ENCODE measurements at regions not wholly inside any gene's neighbourhood (a gene's known extent, or its start where the extent isn't known, plus 50 kb on each side); places are given as distances from the start of the nearest gene placed in this dataset.

DNA sequence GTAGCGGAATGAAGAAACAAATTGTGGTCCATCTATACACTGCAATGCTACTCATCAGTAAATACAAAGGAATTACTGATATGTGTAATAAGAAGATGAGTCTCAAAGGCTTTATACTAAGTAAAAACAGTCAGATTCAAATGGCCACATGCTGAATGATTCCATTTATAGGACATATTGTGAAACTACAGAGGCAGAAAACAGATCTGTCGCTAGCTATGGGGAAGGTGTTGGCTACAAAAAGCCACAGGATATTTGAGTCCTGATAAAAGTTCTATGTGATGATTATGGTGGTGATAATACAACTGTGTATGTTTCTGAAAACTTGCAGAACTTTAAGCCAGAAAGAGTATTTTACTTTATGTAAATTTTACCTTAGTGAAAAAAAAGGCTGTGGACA lies 313.2 kb downstream of the HDGFL1 start:
- DNase-seq (ENCODE audit: low read depth, low spot score), result no peak

DNA sequence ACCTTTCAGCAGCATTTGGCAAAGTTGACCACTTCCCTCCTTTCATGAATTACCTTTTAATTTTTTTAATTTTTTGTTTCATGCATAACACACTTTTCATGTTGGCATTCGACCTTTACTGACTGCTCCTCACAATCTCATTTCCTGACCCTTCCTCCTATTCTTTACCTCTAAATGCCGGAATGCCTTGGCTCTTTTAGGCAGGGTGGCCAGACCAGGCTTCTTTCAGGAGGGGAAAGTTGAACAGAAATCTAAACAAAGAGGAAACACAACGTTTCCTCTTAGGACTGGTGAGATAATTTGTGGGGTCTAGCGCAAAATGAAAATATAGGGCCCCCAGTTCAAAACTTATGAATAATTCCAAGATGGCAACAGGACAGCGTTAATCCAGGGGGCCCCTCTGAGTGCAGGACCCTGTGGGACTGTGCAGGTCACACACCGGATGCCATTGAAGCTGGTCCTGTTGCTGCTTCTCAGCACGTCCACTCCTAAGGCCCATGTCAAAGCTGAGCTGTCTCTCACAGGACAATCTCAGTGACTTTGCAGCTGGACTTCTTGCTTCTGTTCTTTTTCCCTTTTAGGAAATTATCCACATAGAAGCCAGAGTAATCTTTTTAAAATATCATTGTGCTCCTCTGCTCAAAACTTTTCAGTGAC lies 313.8 kb downstream of the HDGFL1 start:
- peak; percentile 64 for DNase-seq (ENCODE audit: low read depth, low spot score)

DNA sequence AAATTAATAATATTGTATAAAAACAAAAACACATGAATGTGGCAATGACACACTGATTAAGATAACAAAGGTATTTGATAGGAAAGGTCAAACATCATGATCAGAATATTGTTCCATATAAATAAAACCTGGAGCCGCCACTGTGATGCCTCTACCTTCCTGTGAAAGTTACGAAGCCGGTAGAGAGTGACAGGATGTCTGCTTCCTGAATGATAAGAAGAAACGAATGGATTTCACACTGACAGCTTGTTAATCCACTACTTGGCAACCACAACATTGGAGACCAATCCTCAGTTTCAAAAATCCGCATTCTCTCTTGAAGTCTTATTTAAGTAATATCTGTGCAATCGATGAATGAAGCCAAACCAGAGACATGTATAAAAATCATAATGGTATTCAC lies 315.1 kb downstream of the HDGFL1 start:
- peak; percentile 94 for DNase-seq (ENCODE audit: low read depth, low spot score)

DNA sequence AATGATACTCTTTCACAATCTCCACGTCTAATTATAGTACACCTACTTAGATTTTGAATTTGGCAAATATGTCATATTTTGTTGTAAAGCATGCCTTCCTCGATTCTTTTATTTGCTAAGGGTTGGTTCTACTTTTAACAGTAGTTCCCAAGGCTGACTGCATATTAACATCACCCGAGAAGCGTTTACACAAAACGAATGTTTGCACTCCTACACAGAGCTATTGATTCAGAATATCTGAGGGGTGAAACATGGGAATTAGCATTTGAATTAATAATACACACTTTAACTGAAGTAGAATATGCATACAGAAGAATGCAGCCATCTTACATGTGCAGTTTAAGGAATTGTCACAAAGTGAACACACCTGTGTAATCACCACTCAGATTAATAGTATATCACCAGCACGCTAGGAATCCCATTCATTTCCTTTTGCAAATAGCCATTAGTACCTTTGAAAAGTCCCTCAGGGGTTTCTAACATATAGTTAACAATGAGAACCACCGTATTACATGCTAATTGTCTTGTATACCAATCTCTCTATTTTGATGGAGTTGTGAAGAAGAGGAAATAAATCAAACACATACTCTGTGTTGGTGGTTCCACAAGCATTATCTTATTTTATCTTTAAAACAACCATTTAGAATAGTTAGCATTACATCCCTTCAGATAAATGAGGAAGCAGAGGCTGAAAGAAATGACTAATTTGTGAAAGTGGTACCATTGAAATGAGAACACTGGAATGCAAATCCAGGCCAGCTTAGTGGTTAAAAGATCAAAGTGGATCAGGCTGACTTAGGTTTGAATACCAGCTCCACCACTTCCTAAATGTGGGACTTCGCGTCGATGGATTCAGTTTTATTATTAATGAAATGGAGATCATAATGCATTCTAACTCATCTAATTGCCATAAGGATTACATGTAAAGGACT lies 317.6 kb downstream of the HDGFL1 start:
- no peak for DNase-seq (ENCODE audit: low read depth, low spot score)

DNA sequence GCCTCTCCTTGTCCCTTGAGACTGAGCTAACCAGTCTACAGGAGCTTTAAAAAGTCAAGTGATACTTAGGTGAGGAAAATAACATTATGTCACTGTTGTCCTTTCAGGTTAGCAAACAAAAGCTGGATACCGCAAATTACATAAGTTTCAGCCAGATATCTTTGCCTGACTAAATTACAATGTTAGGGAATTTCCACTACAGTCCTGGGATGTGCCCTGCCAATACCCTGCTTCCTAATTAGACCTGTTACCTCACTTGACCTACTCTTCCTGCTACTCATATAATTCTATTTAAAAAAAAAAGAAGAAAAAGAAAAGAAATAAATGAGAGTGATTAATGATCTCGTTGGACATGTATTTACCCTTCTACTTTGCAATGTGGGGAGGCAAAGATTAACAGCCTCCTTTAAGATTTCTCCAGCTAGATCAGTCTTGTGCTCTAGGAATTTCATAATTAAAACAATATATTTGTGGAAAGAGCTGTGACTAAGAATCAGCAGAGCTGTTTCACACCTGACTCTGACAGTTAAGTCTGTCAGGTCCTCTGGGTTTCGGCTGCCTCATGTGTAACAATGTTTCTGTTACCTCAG lies 318.9 kb downstream of the HDGFL1 start:
- DNase-seq (ENCODE audit: low read depth, low spot score), result peak; percentile 65

DNA sequence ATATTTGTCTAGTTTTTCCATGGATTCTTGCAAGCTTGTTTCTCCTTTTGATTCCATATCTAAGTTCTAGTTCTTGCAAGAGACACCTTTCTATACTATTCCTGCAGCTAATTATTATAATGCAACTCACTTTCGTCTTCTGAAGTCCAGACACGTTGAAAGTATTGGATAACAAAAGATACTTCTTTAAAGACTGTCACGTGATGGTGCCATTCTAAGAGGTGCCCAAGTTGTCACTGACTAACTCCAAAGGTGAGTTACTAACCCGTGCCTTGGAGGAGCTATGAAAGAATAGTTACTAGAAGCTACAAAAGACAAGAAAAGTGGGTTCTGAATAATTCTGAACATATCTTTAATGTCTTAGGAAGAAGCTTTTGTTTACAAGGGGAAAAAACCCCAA lies 322.6 kb downstream of the HDGFL1 start:
- DNase-seq (ENCODE audit: low read depth, low spot score), result no peak

DNA sequence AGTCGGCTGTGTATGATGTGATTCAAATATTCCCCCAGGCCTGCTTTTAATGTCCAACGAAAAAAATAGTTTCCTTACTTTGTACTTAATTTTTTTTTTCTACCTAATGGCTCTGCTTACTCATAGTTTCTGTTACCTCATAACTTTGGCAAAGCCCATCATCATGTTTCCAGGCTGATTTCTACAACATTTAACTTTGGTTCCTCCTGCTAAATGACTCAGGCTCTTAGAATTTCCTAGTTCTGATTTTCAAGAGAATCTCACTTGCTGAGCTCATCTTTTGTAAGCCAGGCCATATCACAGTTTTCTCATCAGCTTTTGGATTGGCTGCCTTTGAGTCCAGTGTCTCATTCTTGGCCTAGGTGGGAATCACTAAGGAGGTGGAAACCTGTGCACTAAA lies 323.1 kb downstream of the HDGFL1 start:
- peak; percentile 93 for DNase-seq (ENCODE audit: low read depth, low spot score)

DNA sequence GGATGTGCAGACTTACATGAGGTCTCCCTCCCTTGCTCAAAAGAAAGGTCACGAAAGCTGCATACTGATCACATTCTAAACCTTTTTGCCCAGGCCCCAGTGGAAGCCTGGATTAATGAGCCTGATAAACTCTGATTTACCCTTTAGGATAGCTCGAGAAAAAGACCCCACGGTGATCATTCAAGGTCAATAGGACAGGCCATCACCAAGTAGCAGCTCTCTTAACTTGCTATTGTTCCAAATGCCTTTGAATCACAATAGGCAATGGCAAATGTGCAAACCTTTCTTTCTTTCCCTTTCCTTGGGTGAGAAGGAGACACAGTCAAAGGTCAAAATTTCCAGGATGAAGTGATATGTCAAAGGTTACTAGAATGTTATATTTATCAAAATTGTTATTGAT lies 327.3 kb downstream of the HDGFL1 start:
- DNase-seq (ENCODE audit: low read depth, low spot score), result no peak

DNA sequence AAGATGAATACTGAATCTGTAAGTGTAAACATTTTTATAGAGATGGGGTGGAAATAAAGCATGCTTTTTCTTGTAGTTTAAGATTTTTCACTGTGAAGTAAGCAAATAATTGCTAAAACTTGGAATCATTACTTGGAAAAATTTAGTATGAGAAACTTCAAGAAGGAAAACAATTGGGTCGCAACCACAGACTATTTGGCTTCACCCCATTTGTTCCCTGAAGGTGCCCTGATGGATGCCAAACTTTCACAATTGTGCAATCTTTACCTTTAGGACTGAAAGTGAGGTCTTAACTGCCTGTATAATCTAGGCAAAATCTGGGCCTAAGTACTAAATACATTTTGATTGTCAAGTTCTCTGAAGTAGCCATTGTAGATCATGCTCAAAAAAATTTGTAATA lies 330.1 kb downstream of the HDGFL1 start:
- no peak for DNase-seq (ENCODE audit: low read depth, low spot score)

DNA sequence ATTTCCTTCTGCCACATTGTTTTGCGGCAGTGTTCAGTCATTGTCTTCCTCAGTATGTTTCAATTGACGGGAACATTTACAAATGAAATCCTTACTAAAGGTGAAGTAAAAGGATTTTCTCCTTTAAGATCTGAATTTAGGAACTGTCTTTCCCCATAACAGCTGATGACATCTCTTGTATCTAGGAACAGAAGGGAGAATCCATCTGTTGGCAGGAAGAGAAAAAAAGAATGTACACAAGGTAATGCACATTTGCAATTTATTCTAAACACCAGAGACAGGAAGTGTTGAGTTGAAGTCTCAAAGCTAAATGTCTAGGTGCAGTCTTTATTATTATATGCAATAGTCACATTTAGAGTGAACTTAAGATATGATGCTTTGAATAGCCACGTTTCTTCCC lies 334.5 kb downstream of the HDGFL1 start:
- DNase-seq (ENCODE audit: low read depth, low spot score), result no peak

DNA sequence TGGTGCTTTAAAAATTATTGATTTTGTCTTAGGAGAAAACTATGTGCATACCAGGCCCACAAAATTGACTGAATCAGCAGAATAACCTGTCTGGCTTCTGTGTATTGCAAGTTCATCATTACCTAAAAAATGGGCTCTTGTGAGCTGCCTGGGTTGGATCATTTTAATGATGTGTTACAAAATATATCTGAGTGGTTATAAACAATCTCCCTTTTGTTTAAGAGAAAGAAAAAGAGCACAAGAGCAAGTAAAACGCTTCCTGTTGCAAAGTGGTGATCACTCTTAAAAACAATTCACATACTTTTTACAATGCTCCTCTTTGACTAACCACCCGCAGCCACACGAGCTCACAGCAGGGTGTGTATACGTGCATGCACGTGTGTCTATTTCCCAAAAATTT lies 335.1 kb downstream of the HDGFL1 start:
- DNase-seq (ENCODE audit: low read depth, low spot score), result no peak

DNA sequence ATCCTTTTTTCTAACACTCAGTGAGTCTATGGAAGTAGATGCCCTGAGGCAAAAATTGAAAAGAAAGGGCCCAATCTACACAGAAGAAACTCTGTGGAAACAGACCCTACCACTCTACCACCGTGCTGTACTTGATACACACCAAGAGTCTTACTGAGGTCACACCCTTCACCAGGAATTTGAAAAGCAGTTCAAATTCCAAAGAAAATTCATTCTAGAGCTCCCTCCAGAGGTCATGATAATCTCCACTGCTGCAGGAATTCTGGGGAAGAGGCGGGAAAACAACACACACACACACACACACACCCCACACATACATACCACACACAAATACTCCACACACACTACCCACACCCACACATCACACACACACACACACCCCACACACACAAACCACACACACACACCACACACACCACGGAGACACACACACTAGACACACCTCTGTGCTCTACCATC lies 336.8 kb downstream of the HDGFL1 start:
- no peak for DNase-seq (ENCODE audit: low read depth, low spot score)

DNA sequence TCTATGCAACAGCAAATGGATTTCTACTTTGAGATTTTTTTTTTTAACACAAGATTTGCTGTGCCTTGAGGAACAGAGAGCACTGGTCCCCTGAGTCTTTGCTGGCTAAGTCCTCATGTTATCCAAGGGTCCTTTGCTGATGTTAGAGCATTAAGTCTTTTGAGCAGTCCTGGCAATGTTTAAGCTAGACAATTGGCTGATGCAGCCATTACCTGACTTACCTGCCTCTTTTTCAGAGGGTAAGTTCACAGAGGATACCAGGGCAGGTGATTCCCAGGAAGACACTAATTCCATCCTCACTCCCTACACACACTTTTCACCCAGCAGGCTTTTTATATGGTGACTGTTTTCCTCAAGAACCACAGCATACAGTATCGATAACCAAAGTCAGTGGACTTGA lies 337.7 kb downstream of the HDGFL1 start:
- no peak for DNase-seq (ENCODE audit: low read depth, low spot score)

DNA sequence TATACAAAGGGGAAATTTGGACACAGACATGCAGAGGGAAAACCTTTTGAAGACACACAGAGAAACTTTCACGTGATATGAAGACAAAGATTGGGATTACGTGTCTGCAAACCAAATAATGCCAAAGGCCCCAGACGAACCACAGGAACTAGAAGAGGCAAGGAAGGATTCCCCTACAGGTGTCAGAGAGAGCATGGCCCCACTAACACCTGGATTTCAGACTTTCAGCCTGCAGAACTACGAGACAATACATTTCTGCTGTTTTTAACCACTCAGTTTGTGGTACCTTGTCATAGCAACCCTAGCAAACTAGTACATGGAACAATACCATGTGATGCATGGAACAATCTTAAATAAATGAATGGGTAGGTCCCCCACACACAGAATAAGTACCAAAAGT lies 341.0 kb downstream of the HDGFL1 start:
- DNase-seq (ENCODE audit: low read depth, low spot score), result no peak

DNA sequence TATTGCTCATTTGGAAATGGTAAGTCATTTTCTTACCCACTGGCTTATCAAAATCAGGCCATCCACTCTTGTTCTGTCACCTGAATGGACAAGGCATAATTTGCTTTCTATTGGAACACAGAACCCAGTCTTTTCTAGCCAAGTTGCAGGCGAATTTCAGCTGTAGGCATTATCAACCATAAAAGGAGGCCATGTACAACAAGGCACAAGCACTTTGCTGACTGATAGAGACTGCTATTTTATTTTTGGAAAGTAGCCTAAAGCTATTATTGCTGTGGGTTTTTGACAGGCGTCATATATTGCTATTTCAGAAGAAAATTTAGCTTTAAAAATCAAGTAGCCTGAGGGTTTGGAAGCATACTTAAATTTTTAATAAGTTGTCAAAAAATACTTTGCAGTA lies 344.2 kb downstream of the HDGFL1 start:
- DNase-seq (ENCODE audit: low read depth, low spot score), result no peak

DNA sequence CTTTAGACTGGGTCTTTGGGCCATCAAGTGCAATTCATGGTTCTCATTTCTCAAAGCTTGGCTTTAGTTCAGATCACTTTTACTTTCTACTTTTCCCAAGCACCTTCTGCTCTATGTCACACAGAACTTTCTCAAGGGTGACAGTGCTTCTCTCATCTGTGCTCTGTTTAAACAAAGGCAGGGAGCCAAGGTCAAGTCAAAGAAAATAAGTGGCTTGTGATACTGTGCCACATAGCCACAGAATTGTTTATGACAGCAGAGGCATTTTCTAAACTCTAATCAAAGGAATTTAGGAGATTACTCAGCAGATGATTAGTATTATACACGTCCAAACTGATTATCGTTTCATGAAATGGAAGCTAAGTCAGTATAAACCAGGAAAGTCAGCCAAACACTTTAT lies 348.0 kb downstream of the HDGFL1 start:
- no peak for DNase-seq (ENCODE audit: low read depth, low spot score)

DNA sequence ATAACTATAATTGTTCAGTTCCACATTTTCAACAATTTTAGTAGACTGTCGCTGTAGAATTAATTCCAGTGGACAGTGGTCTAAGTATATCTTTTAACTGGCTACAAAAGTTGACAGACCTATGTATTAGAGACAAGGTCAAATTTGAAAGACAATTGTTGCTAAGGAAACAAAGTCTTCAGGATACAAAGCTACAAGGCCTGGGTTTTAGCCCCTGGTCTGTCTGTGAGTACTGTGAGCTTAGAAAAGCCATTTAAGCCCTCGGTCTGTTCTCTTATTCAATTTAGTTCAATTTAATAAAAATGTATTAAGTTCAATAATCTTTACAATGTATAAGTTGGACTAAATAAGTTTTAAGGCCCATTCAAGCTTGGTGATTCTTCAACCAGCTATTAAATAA lies 352.5 kb downstream of the HDGFL1 start:
- DNase-seq (ENCODE audit: low read depth, low spot score), result no peak

DNA sequence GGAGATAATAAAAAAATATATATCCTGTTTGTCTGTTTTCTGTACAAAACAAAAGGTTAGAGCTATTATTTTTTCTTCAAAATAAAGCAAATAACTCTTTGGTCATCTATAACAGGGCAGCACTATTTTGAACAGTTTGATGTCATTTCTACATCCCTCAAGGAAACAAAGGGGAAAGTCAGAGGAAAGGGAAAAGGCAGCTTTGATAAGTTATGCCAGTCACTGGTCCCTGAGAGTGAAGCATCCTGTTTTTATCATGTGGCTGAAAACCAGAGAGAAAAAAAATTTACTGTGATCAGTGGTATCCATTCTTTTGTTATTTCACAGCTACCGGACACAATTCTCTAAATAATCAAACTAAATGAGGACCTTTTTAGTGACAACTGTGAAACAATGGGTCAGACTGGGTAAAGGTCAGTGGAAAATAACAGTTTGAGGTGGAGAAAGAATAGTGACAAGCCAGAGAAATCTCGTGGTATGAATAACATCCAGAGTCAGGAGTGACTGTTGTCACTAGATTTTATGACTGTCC lies 356.0 kb downstream of the HDGFL1 start:
- DNase-seq (ENCODE audit: low read depth, low spot score), result peak; percentile 17

DNA sequence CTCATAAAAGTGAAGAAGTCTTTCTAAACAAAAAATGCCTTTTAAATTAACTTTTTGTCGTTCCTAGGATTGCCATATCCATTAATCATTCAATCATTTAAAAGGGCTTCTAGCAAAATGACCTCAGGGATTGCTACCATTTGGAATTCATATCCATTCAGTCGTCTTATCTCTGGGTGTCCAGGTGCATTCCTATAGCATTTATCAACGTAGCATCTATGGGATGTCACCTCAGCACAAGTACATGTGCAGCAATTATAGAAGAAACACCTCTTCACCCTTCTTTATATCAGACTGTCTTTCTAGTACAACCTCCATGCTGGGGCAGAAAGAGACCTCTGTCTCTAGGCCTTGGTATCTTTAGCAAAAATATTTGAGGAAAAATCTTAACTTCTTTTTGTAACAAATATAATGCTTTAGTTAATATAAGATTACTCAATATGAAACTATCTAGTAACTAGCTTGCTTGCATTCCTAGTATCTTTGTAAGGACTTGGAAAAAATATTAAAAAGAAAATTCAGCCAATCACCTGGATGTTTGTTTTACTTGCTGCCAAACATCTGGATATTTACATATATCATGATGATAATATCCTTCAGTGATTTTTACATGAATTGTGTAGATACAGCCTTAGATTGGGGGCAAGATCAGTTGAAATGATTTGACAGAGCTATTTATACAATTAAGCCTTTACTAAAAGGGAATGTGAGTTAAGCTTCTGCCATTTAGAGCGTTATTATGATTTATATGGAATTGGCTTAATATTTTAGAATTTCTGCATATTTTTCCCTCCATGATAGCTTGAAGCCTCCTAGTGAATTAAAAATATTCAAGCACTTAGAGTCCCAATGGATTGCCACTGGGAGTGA lies 356.8 kb downstream of the HDGFL1 start:
- DNase-seq (ENCODE audit: low read depth, low spot score), result no peak

DNA sequence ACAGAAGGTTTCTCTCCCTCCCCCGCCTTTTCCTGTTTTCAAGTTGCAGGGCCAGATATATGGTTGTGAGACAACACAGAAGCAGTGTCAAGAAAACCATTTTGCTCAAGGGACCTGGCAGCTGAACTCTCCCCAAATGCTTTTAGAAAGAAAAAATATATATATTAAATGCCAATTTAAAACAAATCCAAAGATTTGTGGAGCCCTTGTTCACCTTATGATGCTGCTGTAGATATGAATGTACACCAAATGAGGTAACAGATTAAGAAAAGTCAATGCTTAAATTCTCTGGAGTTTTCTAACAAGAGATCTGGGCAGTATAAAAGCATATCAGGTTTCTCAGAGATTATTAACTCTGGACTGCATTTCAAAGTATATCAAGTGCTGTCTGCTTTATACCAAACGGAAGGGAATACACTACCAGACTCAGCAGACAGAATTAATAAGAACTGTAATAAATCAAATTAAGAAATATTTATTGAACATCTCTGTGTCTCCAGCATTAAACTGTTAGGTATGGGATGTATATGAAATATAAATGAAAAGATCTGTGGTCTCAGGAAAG lies 357.5 kb downstream of the HDGFL1 start:
- DNase-seq (ENCODE audit: low read depth, low spot score), result peak; percentile 5

DNA sequence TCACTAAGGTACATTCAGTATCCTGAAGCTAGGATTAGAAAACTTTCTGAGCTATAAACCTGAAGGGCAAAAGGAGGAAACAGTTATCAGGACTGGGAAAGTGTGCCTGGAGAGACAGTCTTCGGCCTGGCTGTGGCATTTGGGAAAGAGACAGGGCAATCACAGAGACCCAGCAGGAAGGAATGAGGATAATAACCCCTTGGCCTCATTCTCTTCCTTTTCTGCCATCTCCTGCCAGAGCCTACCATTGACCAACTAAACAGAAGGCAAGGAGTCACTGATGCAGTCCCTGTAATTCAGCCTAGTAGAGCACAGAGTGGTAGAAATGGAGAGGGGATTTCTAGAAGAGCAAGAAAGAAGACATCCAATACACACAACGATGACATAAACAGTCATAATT lies 359.4 kb downstream of the HDGFL1 start:
- no peak for DNase-seq (ENCODE audit: low read depth, low spot score)
